ENCODE measurements at regions not wholly inside any gene's neighbourhood (a gene's known extent, or its start where the extent isn't known, plus 50 kb on each side); places are given as distances from the start of the nearest gene placed in this dataset.

GRCh38 chr2:221285148-221285547, 287.0 kb downstream of the EPHA4 start:
- H3K56ac ChIP-seq (ENCODE audit: insufficient read length, low read depth, low read length) = no peak overlapping the region
- no peak overlapping the region for H4K5ac ChIP-seq (ENCODE audit: insufficient read length, low read depth, low read length)
- H3K4me3 Mint-ChIP-seq = no peak overlapping the region
- no peaks in the 10 kb centered on the region for H3K27me3 Mint-ChIP-seq (ENCODE audit: low read depth)
- no peak overlapping the region; a peak in 2 of 7 replicates for H3K27ac Mint-ChIP-seq
- no peaks in the 10 kb centered on the region for H3K79me2 ChIP-seq (ENCODE audit: insufficient read depth, low read length)
- H3T11ph ChIP-seq (ENCODE audit: low read length) = no peak overlapping the region
- no peaks in the 10 kb centered on the region for H3K9me3 ChIP-seq (ENCODE audit: control insufficient read depth, low read depth, low read length)
- no peak overlapping the region for H3K4ac ChIP-seq (ENCODE audit: low read depth, low read length)
- H2AK5ac ChIP-seq (ENCODE audit: insufficient read length, low read length) = no peak overlapping the region
- no peaks in the 10 kb centered on the region; the same call in 1 of the 2 replicates for H3K4me1 ChIP-seq (ENCODE audit: insufficient read depth, low read length)
- no peak overlapping the region for H3K9ac ChIP-seq (ENCODE audit: extremely low read depth, insufficient read length, low read length)
- no peak overlapping the region for H2BK20ac ChIP-seq (ENCODE audit: low read depth, low read length, poor library complexity, severe bottlenecking)
- no peaks in the 10 kb centered on the region for H3K23me2 ChIP-seq (ENCODE audit: insufficient read length, low read depth, low read length, poor library complexity, severe bottlenecking)
- H3K4me1 Mint-ChIP-seq = peaks cover 23 to 27% of the 10 kb centered on the region in 2 experiments
- no peak overlapping the region for H3K4me2 ChIP-seq (ENCODE audit: insufficient read depth, insufficient read length, low read length)
- WGBS (ENCODE audit: extremely low coverage, insufficient read length, low lambda C conversion rate) = no CpG with 5 or more reads among the region's 2 CpGs
- no peak overlapping the region for H2BK12ac ChIP-seq (ENCODE audit: insufficient read length, low read depth, low read length)
- H3K27ac ChIP-seq (ENCODE audit: insufficient read length, low read depth, low read length) = no peak overlapping the region
- H3K14ac ChIP-seq (ENCODE audit: insufficient read depth, low read length) = no peak overlapping the region
- no peak overlapping the region for H3K23ac ChIP-seq (ENCODE audit: insufficient read length, low read depth, low read length)
- H4K8ac ChIP-seq (replicated peaks; ENCODE audit: insufficient read length, low read depth, low read length) = no peak overlapping the region
- no peak overlapping the region for H2BK15ac ChIP-seq (ENCODE audit: low read depth, low read length)
- H2AFZ ChIP-seq (ENCODE audit: low read length) = no peak overlapping the region
- no peaks in the 10 kb centered on the region for H3K79me1 ChIP-seq (ENCODE audit: insufficient read depth, low read depth, low read length, poor library complexity, severe bottlenecking)
- H3K27me3 ChIP-seq (ENCODE audit: insufficient read depth, low read length) = no peaks in the 10 kb centered on the region
- no peak overlapping the region for H4K91ac ChIP-seq (ENCODE audit: insufficient read length, low read depth, low read length)
- H2BK120ac ChIP-seq (ENCODE audit: low read depth, low read length, poor library complexity, severe bottlenecking) = no peak overlapping the region
- no peak overlapping the region for H3K18ac ChIP-seq (ENCODE audit: insufficient read length, low read depth, low read length)
- TF ChIP-seq CTCF (conservative IDR thresholded peaks at IDR 0.05) = no peak
- H4K20me1 ChIP-seq (ENCODE audit: control insufficient read depth, insufficient read depth, insufficient read length) = no peaks in the 10 kb centered on the region
- DNase-seq = no peak
- H3K36me3 Mint-ChIP-seq (ENCODE audit: insufficient read depth in 1 of 3, low read depth in 3 of 3) = no peaks in the 10 kb centered on the region
- no peaks in the 10 kb centered on the region for H3K9me3 Mint-ChIP-seq
- H2BK5ac ChIP-seq (ENCODE audit: insufficient read length, low read length) = no peak overlapping the region
